ENCODE measurements at regions not wholly inside any gene's neighbourhood (a gene's known extent, or its start where the extent isn't known, plus 50 kb on each side); places are given as distances from the start of the nearest gene placed in this dataset.

DNA sequence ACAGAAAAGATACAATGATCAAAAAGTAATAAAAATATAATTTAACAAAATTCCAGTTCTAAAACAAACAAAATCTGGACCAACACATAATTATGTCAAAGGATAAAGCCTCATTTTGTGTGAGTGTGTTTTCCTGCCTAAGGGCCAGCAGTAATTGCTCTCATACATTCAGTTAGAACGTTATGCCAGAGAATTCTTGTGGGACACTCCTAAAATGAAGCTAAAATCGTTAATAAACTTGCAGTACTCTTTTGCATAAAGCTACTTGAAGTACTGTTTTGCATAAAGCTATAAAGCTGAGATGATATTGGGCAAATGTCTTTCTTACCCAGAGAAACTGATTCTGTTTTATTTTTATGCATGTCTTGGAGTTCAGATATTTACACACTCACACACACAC is 1072.3 kb downstream of the MAT2B start:
- H3K4me1 ChIP-seq (ENCODE audit: control insufficient read depth, extremely low read depth, insufficient read depth, low read length) = no peaks in the 10 kb centered on the region
- H3K27me3 ChIP-seq (ENCODE audit: control insufficient read depth, extremely low read depth, insufficient read depth, low read length) = no peaks in the 10 kb centered on the region
- H3K9me3 ChIP-seq (ENCODE audit: control insufficient read depth, low read depth, low read length) = no peaks in the 10 kb centered on the region
- dilution Hi-C loops (cut with MboI; ENCODE audit: extremely low pct_ligation_motif_present, low sequenced_read_pairs) = no loop called here
- H2AFZ ChIP-seq (ENCODE audit: control insufficient read depth, low read length) = no peak overlapping the region
- DNase-seq (ENCODE audit: low read depth, low spot score) = no peak
- H3K36me3 ChIP-seq (ENCODE audit: control insufficient read depth in 2 of 2, extremely low read depth in 1 of 2, insufficient read depth in 2 of 2, low read length in 2 of 2) = no peaks in the 10 kb centered on the region
- no peak overlapping the region for H3K4me3 ChIP-seq (ENCODE audit: control insufficient read depth in 2 of 3, extremely low read depth in 1 of 3, insufficient read depth in 2 of 3, low read depth in 1 of 3, low read length in 3 of 3)
- no peaks in the 10 kb centered on the region for H3K79me2 ChIP-seq (ENCODE audit: control insufficient read depth, insufficient read depth, low read length)
- FAIRE-seq = no peak
- H3K4me2 ChIP-seq (ENCODE audit: control insufficient read depth, extremely low read depth, insufficient read depth, low read depth, low read length) = no peak overlapping the region
- H4K20me1 ChIP-seq (ENCODE audit: control insufficient read depth, extremely low read depth, insufficient read depth, low read length) = no peaks in the 10 kb centered on the region
- H3K9me1 ChIP-seq (ENCODE audit: control insufficient read depth, extremely low read depth, insufficient read depth, low read length) = no peaks in the 10 kb centered on the region
- H3K27ac ChIP-seq (ENCODE audit: control insufficient read depth, insufficient read depth, low read length) = no peak overlapping the region
- H3K9ac ChIP-seq (ENCODE audit: control insufficient read depth, extremely low read depth, insufficient read depth, low read length) = no peak overlapping the region
- TF ChIP-seq EZH2 (IDR thresholded peaks at IDR 0.05; ENCODE audit: low read length) (no peak), CTCF (optimal IDR thresholded peaks at IDR 0.05 in 1 of 3, IDR thresholded peaks at IDR 0.05 in 1 of 3, conservative IDR thresholded peaks at IDR 0.05 in 1 of 3; ENCODE audit: extremely low read depth in 1 of 3, insufficient read depth in 2 of 3, low read length in 3 of 3) (no peak)

GRCh38 chr5:164578401-164578800 is 1073.0 kb downstream of the MAT2B start:
- Histone ChIP-seq H3K79me2 (ENCODE audit: control insufficient read depth, insufficient read depth, low read length) (no peaks in the 10 kb centered on the region), H2AFZ (ENCODE audit: control insufficient read depth, low read length) (no peak overlapping the region), H4K20me1 (ENCODE audit: control insufficient read depth, extremely low read depth, insufficient read depth, low read length) (no peaks in the 10 kb centered on the region), H3K9me1 (ENCODE audit: control insufficient read depth, extremely low read depth, insufficient read depth, low read length) (no peaks in the 10 kb centered on the region), H3K9ac (ENCODE audit: control insufficient read depth, extremely low read depth, insufficient read depth, low read length) (no peak overlapping the region), H3K4me2 (ENCODE audit: control insufficient read depth, extremely low read depth, insufficient read depth, low read depth, low read length) (no peak overlapping the region), H3K4me3 (ENCODE audit: control insufficient read depth in 2 of 3, extremely low read depth in 1 of 3, insufficient read depth in 2 of 3, low read depth in 1 of 3, low read length in 3 of 3) (no peak overlapping the region), H3K27ac (ENCODE audit: control insufficient read depth, insufficient read depth, low read length) (no peak overlapping the region), H3K4me1 (ENCODE audit: control insufficient read depth, extremely low read depth, insufficient read depth, low read length) (no peaks in the 10 kb centered on the region), H3K36me3 (ENCODE audit: control insufficient read depth in 2 of 2, extremely low read depth in 1 of 2, insufficient read depth in 2 of 2, low read length in 2 of 2) (no peaks in the 10 kb centered on the region), H3K9me3 (ENCODE audit: control insufficient read depth, low read depth, low read length) (no peaks in the 10 kb centered on the region), H3K27me3 (ENCODE audit: control insufficient read depth, extremely low read depth, insufficient read depth, low read length) (no peaks in the 10 kb centered on the region)
- no peak for FAIRE-seq
- dilution Hi-C loops (cut with MboI; ENCODE audit: extremely low pct_ligation_motif_present, low sequenced_read_pairs) = no loop called here
- no peak for TF ChIP-seq EZH2 (IDR thresholded peaks at IDR 0.05; ENCODE audit: low read length)
- TF ChIP-seq CTCF (optimal IDR thresholded peaks at IDR 0.05 in 1 of 3, IDR thresholded peaks at IDR 0.05 in 1 of 3, conservative IDR thresholded peaks at IDR 0.05 in 1 of 3; ENCODE audit: extremely low read depth in 1 of 3, insufficient read depth in 2 of 3, low read length in 3 of 3) = no peak
- DNase-seq (ENCODE audit: low read depth, low spot score) = no peak

Data from keratinocyte (primary cell).